Stimulated activated CD4-positive, alpha-beta T cell treated with anti-CD3 and anti-CD28 coated beads, Interleukin-2, amount 100 ng/mL, for 24 hours (primary cell): ENCODE measurements at regions not wholly inside any gene's neighbourhood (a gene's known extent, or its start where the extent isn't known, plus 50 kb on each side); places are given as distances from the start of the nearest gene placed in this dataset.

Source experiments
- DNase-seq, 2 donors: peaks; one replicate each; pipeline ENCODE4 v3.0.0-alpha.2; 2020

DNA sequence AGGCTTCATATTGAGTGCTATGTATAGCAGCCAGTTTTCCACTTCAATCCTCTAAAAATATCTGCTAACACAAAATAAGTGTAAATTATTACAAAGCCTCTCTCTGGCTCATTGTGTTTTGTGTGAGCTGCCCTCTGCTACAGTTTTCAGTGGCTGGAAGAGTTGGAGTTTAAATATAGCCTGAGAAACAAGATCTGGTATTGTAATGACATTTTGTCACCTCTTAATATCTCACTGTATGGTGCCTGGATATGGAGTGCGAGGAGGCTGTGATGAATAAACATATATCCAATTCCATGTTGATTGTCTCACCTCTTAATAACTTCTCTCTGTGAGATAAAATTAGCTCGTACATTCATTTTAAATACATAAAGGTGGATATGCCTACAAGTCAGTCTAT, 269.7 kb downstream of the FLRT2 start:
- no peak for DNase-seq

- no peak for DNase-seq
These were observed 268.9 kb downstream of the FLRT2 start for GRCh38 chr14:85798856-85799255.

- DNase-seq: no peak
These were observed 263.6 kb downstream of the FLRT2 start for GRCh38 chr14:85793533-85793932.

- DNase-seq: no peak
These were observed 259.6 kb downstream of the FLRT2 start for GRCh38 chr14:85789506-85789905.

GRCh38 chr14:85788470-85789233, 258.7 kb downstream of the FLRT2 start:
- no peak for DNase-seq

GRCh38 chr14:85766295-85766694, 236.4 kb downstream of the FLRT2 start:
- no peak for DNase-seq

DNA sequence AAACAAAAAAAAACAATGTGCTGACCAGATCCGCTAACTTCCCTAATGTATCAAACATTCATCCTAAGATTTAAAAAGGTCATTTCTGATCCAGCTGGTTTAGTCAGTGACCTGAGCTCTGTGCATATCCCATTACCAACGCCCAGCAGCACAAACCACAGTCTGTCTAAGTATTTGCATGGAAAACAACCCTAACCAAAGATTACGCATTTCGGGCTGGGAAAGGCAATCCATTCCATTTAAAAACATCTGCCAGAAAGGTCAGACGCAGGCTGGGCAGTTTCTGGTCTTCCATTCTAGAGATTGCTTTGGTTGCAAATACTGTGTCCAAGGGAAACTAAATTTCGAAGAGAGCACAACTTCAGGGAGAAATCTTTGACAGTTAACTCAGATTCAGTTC, 234.9 kb downstream of the FLRT2 start:
- no peak for DNase-seq

- no peak for DNase-seq
These were observed 232.6 kb downstream of the FLRT2 start for GRCh38 chr14:85762526-85762925.

GRCh38 chr14:85752175-85752574, 222.2 kb downstream of the FLRT2 start:
- DNase-seq: no peak

DNA sequence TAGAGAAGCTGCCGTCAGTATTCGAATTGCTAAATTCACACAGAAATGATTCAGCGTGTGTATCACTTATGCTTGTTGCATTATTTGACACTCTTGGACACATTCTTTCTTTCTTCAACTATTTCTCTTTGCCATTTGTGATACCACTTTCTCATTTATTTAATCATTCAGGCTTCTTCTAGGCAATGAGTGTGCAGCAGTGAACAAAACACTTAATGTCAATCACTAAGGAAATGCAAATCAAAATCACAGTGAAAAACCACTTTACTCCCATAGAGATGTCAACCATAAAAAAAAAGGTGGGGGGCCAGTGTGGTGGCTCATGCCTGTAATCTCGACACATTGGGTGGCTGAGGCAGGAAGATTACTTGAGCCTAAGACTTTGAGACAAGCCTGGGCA, 214.6 kb downstream of the FLRT2 start:
- DNase-seq: no peak

GRCh38 chr14:85732031-85732430, 202.1 kb downstream of the FLRT2 start:
- no peak for DNase-seq

- no peak for DNase-seq
These were observed 201.2 kb downstream of the FLRT2 start for GRCh38 chr14:85731186-85731585.

DNA sequence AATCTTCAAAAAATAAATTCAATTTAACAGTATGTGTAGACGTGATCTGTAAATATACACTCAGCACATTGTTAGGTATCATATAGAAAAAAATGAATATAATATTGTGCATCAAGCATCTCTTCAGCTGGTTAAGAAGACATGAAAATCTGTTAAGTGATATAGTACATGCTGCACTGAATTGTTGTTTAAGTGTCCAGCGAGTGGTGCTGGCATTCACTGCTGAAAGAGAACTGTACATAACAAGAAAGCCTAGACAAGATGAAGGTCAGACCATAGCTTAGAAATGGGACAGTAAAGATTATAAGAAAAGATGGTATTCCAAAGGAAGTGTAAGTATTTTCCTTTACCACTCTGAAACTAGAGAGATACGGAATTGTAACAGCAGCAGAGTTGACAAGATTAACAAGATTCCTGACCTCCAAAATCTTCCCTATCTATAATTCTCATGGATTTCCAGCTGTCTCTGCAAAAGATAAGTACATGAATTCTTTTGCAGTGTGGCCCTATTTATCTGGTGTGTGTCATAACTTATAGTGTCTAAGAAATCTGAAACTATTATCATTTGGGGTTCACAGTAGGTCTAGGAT, 198.6 kb downstream of the FLRT2 start:
- no peak for DNase-seq

- DNase-seq: no peak
These were observed 184.1 kb downstream of the FLRT2 start for GRCh38 chr14:85714069-85714468.

- no peak for DNase-seq
These were observed 181.7 kb downstream of the FLRT2 start for GRCh38 chr14:85711620-85712019.
